Esophagus squamous epithelium (tissue), 5 donors: ENCODE measurements at regions not wholly inside any gene's neighbourhood (a gene's known extent, or its start where the extent isn't known, plus 50 kb on each side); places are given as distances from the start of the nearest gene placed in this dataset.

Source experiments
- DNase-seq: peaks from one replicate; lab custom pipeline; 2025; lab: John Stamatoyannopoulos, UW
- H3K27ac ChIP-seq, 4 donors: fragments of 200-600 bp; sonication (generic); one replicate each; pipeline ENCODE4 v1.5.1; 2016 to 2019; ENCODE audit warnings: mild to moderate bottlenecking in 1 of 4
- H3K27me3 ChIP-seq, 4 donors: fragments of 200-600 bp; sonication (generic); 1 replicate in 3 of 4; 2 replicates in 1 of 4; pipeline versions ENCODE4 v1.5.1 to v1.6.0; 2017 to 2021; ENCODE audit warnings: antibody characterized with exemption in 1 of 4
- H3K36me3 ChIP-seq, 3 donors: fragments of 200-600 bp; sonication (generic); one replicate each; pipeline ENCODE4 v1.5.1; 2016 to 2019
- H3K4me1 ChIP-seq, 3 donors: fragments of 200-600 bp; sonication (generic); one replicate each; pipeline ENCODE4 v1.5.1; 2017 to 2019
- H3K4me3 ChIP-seq, 4 donors: fragments of 200-600 bp; sonication (generic); 1 replicate in 3 of 4; 2 replicates in 1 of 4; pipeline ENCODE4 v1.5.1; 2016 to 2019; ENCODE audit warnings: mild to moderate bottlenecking in 2 of 4, moderate library complexity in 1 of 4
- H3K9me3 ChIP-seq, 3 donors: fragments of 200-600 bp; sonication (generic); one replicate each; pipeline ENCODE4 v1.5.1; 2016 to 2019
- CTCF ChIP-seq, 6 experiments: fragments of 450-650 bp in 4 of 6; fragments of 200-600 bp in 2 of 6; sonication (generic) in 2 of 6; IDR thresholded peaks; one replicate each; pipeline ENCODE4 v1.5.1; 2016 to 2019; ENCODE audit warnings: antibody characterized with exemption in 6 of 6, mild to moderate bottlenecking in 4 of 6, moderate library complexity in 4 of 6
- POLR2A ChIP-seq, 4 donors: fragments of 450-650 bp; IDR thresholded peaks; one replicate each; pipeline ENCODE4 v1.6.1; 2017; ENCODE audit warnings: antibody characterized with exemption in 4 of 4, mild to moderate bottlenecking in 4 of 4, moderate library complexity in 3 of 4
- WGBS, 2 donors: methylation state at CpG; one replicate each; pipeline ENCODE4 v1.1.5; 2018; 5-methylcytosine and 5-hydroxymethylcytosine counted together
- intact Hi-C: fragments of 100-400 bp; cut with DNase I; formaldehyde crosslinking; loops from one replicate; pipeline ENCODE4 v1.15.0; 2022
- donor health status: DM: yes; HTN: yes; CAD: no.

GRCh38 chr6:168920289-168920688 is 333.4 kb downstream of the THBS2 start:
- DNase-seq = no peak
- Histone ChIP-seq H3K9me3 (no peaks in the 10 kb centered on the region), H3K27ac (peak overlapping the region in 1 of 4 donors; percentile 34), H3K36me3 (no peaks in the 10 kb centered on the region), H3K27me3 (peaks cover 0 to 5% (median 0%) of the 10 kb centered on the region in 4 donors), H3K4me3 (no peak overlapping the region), H3K4me1 (peaks cover 0 to 18% (median 9%) of the 10 kb centered on the region in 3 donors)
- intact Hi-C loops = no loop called here
- TF ChIP-seq CTCF (IDR thresholded peaks at IDR 0.05) (no peak), POLR2A (IDR thresholded peaks at IDR 0.05) (no peak)
- WGBS, 2 donors = 52 to 56% methylated on average over 8 of the region's 8 CpGs

GRCh38 chr6:168919470-168920179 is 334.0 kb downstream of the THBS2 start:
- no peaks in the 10 kb centered on the region for H3K9me3 ChIP-seq
- peak overlapping the region in 1 of 4 donors; percentile 34 for H3K27ac ChIP-seq
- DNase-seq = no peak
- peaks cover 0 to 18% (median 9%) of the 10 kb centered on the region in 3 donors for H3K4me1 ChIP-seq
- intact Hi-C loops = no loop called here
- H3K27me3 ChIP-seq = peaks cover 0 to 5% (median 0%) of the 10 kb centered on the region in 4 donors
- H3K4me3 ChIP-seq = no peak overlapping the region
- WGBS, 2 donors = 65 to 70% methylated on average over 13 of the region's 13 CpGs
- TF ChIP-seq POLR2A (IDR thresholded peaks at IDR 0.05) = no peak
- TF ChIP-seq CTCF (IDR thresholded peaks at IDR 0.05) = no peak
- no peaks in the 10 kb centered on the region for H3K36me3 ChIP-seq

- H3K4me1 ChIP-seq = peaks cover 0 to 18% (median 9%) of the 10 kb centered on the region in 3 donors
- intact Hi-C loops = no loop called here
- 42 to 45% methylated on average over 7 to 8 of the region's 11 CpGs for whole genome bisulfite sequencing, 2 donors
- no peaks in the 10 kb centered on the region for H3K9me3 ChIP-seq
- peaks cover 0 to 5% (median 0%) of the 10 kb centered on the region in 4 donors for H3K27me3 ChIP-seq
- DNase-seq = no peak
- TF ChIP-seq CTCF (IDR thresholded peaks at IDR 0.05) = no peak
- no peaks in the 10 kb centered on the region for H3K36me3 ChIP-seq
- peak overlapping the region in 1 of 4 donors; percentile 15 for H3K4me3 ChIP-seq
- peak overlapping the region; percentile 18 to 70 (median 50) for H3K27ac ChIP-seq
Measured at GRCh38 chr6:168916576-168917211, 337.0 kb downstream of the THBS2 start.

- H3K4me3 ChIP-seq = no peak overlapping the region
- H3K27ac ChIP-seq = no peak overlapping the region
- peaks cover 0 to 18% (median 9%) of the 10 kb centered on the region in 3 donors for H3K4me1 ChIP-seq
- 53% methylated on average over 2 of the region's 4 CpGs for WGBS, 2 donors
- peaks cover 0 to 5% (median 0%) of the 10 kb centered on the region in 4 donors for H3K27me3 ChIP-seq
- no peaks in the 10 kb centered on the region for H3K36me3 ChIP-seq
- no peak for TF ChIP-seq POLR2A (IDR thresholded peaks at IDR 0.05)
- TF ChIP-seq CTCF (IDR thresholded peaks at IDR 0.05) = no peak
- no peak for DNase-seq
- H3K9me3 ChIP-seq = no peaks in the 10 kb centered on the region
- intact Hi-C loops = no loop called here
Measured at GRCh38 chr6:168915855-168916254, 337.8 kb downstream of the THBS2 start.

GRCh38 chr6:168915242-168915641 is 338.4 kb downstream of the THBS2 start:
- intact Hi-C loops = no loop called here
- Histone ChIP-seq H3K4me1 (peaks cover 0 to 18% (median 9%) of the 10 kb centered on the region in 3 donors), H3K9me3 (no peaks in the 10 kb centered on the region), H3K27ac (no peak overlapping the region), H3K27me3 (peaks cover 0 to 5% (median 0%) of the 10 kb centered on the region in 4 donors), H3K36me3 (no peaks in the 10 kb centered on the region), H3K4me3 (no peak overlapping the region)
- no peak for DNase-seq
- 41 to 53% methylated on average over 6 of the region's 6 CpGs for WGBS, 2 donors
- TF ChIP-seq POLR2A (IDR thresholded peaks at IDR 0.05) (no peak), CTCF (IDR thresholded peaks at IDR 0.05) (no peak)
